Calu3 (cell line): ENCODE measurements at regions not wholly inside any gene's neighbourhood (a gene's known extent, or its start where the extent isn't known, plus 50 kb on each side); places are given as distances from the start of the nearest gene placed in this dataset.

Experiments used
- BruUV-seq: library from RNA; stranded (reverse); fragments of 400-500 nt; replicated peaks from 2 replicates; lab custom pipeline; 2021; lab: Mats Ljungman, UMichigan
- CTCF ChIA-PET: fragments of 300-600 bp; sonication (Branson Sonifier 250); formaldehyde crosslinking; loops from one replicate; lab custom pipeline; 2022; ENCODE audit warnings: antibody characterized with exemption; lab: Charles Lee
- DNase-seq: peaks from one replicate; pipeline ENCODE4 v3.0.0; 2022
- H3K27ac Mint-ChIP-seq: one replicate; pipeline ENCODE4 v1.8.0; 2022; ENCODE audit warnings: mixed read lengths; ENCODE audit not compliant: unreplicated experiment
- H3K27me3 Mint-ChIP-seq: one replicate; pipeline ENCODE4 v1.8.0; 2022; ENCODE audit warnings: mixed read lengths; ENCODE audit not compliant: unreplicated experiment
- H3K36me3 Mint-ChIP-seq: one replicate; pipeline ENCODE4 v1.8.0; 2022; ENCODE audit warnings: mild to moderate bottlenecking, moderate library complexity, mixed read lengths; ENCODE audit not compliant: insufficient read depth, unreplicated experiment
- H3K4me1 Mint-ChIP-seq: one replicate; pipeline ENCODE4 v1.8.0; 2022; ENCODE audit warnings: mild to moderate bottlenecking, low read depth, mixed read lengths; ENCODE audit not compliant: unreplicated experiment
- H3K4me3 Mint-ChIP-seq: one replicate; pipeline ENCODE4 v1.8.0; 2022; ENCODE audit warnings: mild to moderate bottlenecking, low read depth, moderate library complexity, mixed read lengths; ENCODE audit not compliant: unreplicated experiment
- H3K9me3 Mint-ChIP-seq: one replicate; pipeline ENCODE4 v1.8.0; 2022; ENCODE audit warnings: low read depth, mixed read lengths; ENCODE audit not compliant: unreplicated experiment
- CTCF ChIP-seq: fragments of 200-600 bp; IDR thresholded peaks from one replicate; pipeline ENCODE4 v1.8.0; 2022; ENCODE audit warnings: antibody characterized with exemption; ENCODE audit not compliant: unreplicated experiment
- intact Hi-C: fragments of 100-400 bp; cut with micrococcal nuclease; formaldehyde crosslinking; loops from one replicate; pipeline ENCODE4 v1.10.0; 2022; ENCODE audit not compliant: unreplicated experiment

- no peaks in the 10 kb centered on the region for H3K27me3 Mint-ChIP-seq
- H3K9me3 Mint-ChIP-seq, result peaks cover 13% of the 10 kb centered on the region
- BruUV-seq, result no TSS peak
- no peaks in the 10 kb centered on the region for H3K4me1 Mint-ChIP-seq
- H3K27ac Mint-ChIP-seq, result no peak overlapping the region
- no peak overlapping the region for H3K4me3 Mint-ChIP-seq
- TF ChIP-seq CTCF, result no peak
- no peaks in the 10 kb centered on the region for H3K36me3 Mint-ChIP-seq
- CTCF ChIA-PET, result no interaction called here
- no peak for DNase-seq
- intact Hi-C loops, result no loop called here
Measured at GRCh38 chr12:73180734-73181133, 908.6 kb downstream of the TRHDE start.

DNA sequence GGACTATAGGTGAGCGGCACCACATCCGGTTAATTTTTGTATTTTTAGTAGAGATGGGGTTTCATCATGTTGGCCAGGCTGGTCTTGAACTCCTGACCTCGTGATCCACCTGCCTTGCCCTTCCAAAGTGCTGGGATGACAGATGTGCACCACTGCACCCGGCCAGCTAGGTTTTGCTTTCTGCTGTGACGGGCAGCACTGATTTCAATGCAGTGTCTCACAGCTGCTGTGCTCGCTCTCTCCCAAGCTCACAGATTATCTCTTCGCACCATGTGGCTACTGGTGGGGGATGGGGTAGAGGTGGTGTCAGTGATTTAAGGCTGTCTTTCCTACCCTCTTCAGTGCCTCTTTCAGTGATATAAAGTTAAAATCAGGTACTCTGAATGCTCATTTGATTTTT, 909.1 kb downstream of the TRHDE start:
- intact Hi-C loops, result no loop called here
- no peak for DNase-seq
- H3K27me3 Mint-ChIP-seq, result no peaks in the 10 kb centered on the region
- H3K4me3 Mint-ChIP-seq, result no peak overlapping the region
- TF ChIP-seq CTCF, result no peak
- H3K36me3 Mint-ChIP-seq, result no peaks in the 10 kb centered on the region
- peaks cover 14% of the 10 kb centered on the region for H3K9me3 Mint-ChIP-seq
- no peak overlapping the region for H3K27ac Mint-ChIP-seq
- CTCF ChIA-PET, result interaction anchor here (0.6 kb wide), 1 partner anchor 422 kb away, joined by 6 read pairs; no protein-coding TSS in a partner anchor
- BruUV-seq, result no TSS peak
- no peaks in the 10 kb centered on the region for H3K4me1 Mint-ChIP-seq

- BruUV-seq, result no TSS peak
- H3K9me3 Mint-ChIP-seq, result peaks cover 17% of the 10 kb centered on the region
- intact Hi-C loops, result no loop called here
- no peaks in the 10 kb centered on the region for H3K36me3 Mint-ChIP-seq
- no peaks in the 10 kb centered on the region for H3K4me1 Mint-ChIP-seq
- TF ChIP-seq CTCF, result no peak
- DNase-seq, result no peak
- CTCF ChIA-PET, result no interaction called here
- no peak overlapping the region for H3K4me3 Mint-ChIP-seq
- H3K27me3 Mint-ChIP-seq, result no peaks in the 10 kb centered on the region
- no peak overlapping the region for H3K27ac Mint-ChIP-seq
Measured at GRCh38 chr12:73185403-73185802, 913.2 kb downstream of the TRHDE start.

- DNase-seq, result no peak
- CTCF ChIA-PET, result interaction anchor here (0.7 kb wide), 1 partner anchor 1171 kb away, joined by 9 read pairs; no protein-coding TSS in a partner anchor
- H3K4me1 Mint-ChIP-seq, result no peaks in the 10 kb centered on the region
- no peak for TF ChIP-seq CTCF
- H3K9me3 Mint-ChIP-seq, result peaks cover 21% of the 10 kb centered on the region
- no peaks in the 10 kb centered on the region for H3K36me3 Mint-ChIP-seq
- BruUV-seq, result no TSS peak
- no peak overlapping the region for H3K27ac Mint-ChIP-seq
- no peaks in the 10 kb centered on the region for H3K27me3 Mint-ChIP-seq
- intact Hi-C loops, result no loop called here
- H3K4me3 Mint-ChIP-seq, result no peak overlapping the region
Measured at GRCh38 chr12:73186272-73186671, 914.1 kb downstream of the TRHDE start.
